ENCODE measurements at regions not wholly inside any gene's neighbourhood (a gene's known extent, or its start where the extent isn't known, plus 50 kb on each side); places are given as distances from the start of the nearest gene placed in this dataset.
"Not testable (repeated sequence)": the region's sequence is repeated elsewhere in the genome, so short reads cannot be mapped to it uniquely, and the experiment has no call there.

- Histone ChIP-seq H3K27ac (no peak overlapping the region), H3K4me3 (no peak overlapping the region)
- TF ChIP-seq CTCF (IDR thresholded peaks at IDR 0.05): no peak
- no peak for DNase-seq (ENCODE audit: low spot score)
Measured at GRCh38 chr6:138667408-138667807, 106.2 kb upstream of the CCDC28A start.

- Histone ChIP-seq H3K4me3 (no peak overlapping the region), H3K27ac (no peak overlapping the region)
- no peak for DNase-seq (ENCODE audit: low spot score)
- TF ChIP-seq CTCF (IDR thresholded peaks at IDR 0.05): no peak
Measured at GRCh38 chr6:138671351-138671750, 102.2 kb upstream of the CCDC28A start.

- Histone ChIP-seq H3K4me3 (no peak overlapping the region), H3K27ac (no peak overlapping the region)
- no peak for TF ChIP-seq CTCF (IDR thresholded peaks at IDR 0.05)
- DNase-seq (ENCODE audit: low spot score): no peak
Measured at GRCh38 chr6:138673346-138674014, 100.1 kb upstream of the CCDC28A start.

GRCh38 chr6:138674444-138674843 lies 99.1 kb upstream of the CCDC28A start:
- not testable (repeated sequence) for H3K4me3 ChIP-seq; DNase-seq (ENCODE audit: low spot score); H3K27ac ChIP-seq

GRCh38 chr6:138677538-138677937 lies 96.0 kb upstream of the CCDC28A start:
- Histone ChIP-seq H3K27ac (no peak overlapping the region), H3K4me3 (no peak overlapping the region)
- DNase-seq (ENCODE audit: low spot score): no peak
- TF ChIP-seq CTCF (IDR thresholded peaks at IDR 0.05): no peak

- TF ChIP-seq CTCF (IDR thresholded peaks at IDR 0.05): no peak
- no peak for DNase-seq (ENCODE audit: low spot score)
- Histone ChIP-seq H3K27ac (no peak overlapping the region), H3K4me3 (no peak overlapping the region)
Measured at GRCh38 chr6:138678168-138678567, 95.4 kb upstream of the CCDC28A start.

- DNase-seq (ENCODE audit: low spot score): no peak
Measured at GRCh38 chr6:138680085-138680484, 93.5 kb upstream of the CCDC28A start.

More at GRCh38 chr6:138680085-138680484, 93.5 kb upstream of the CCDC28A start:
- Histone ChIP-seq H3K27ac (no peak overlapping the region), H3K4me3 (no peak overlapping the region)
- TF ChIP-seq CTCF (IDR thresholded peaks at IDR 0.05): no peak
